OCI-LY7 (cell line): ENCODE measurements at regions not wholly inside any gene's neighbourhood (a gene's known extent, or its start where the extent isn't known, plus 50 kb on each side); places are given as distances from the start of the nearest gene placed in this dataset.

Source experiments
- BruUV-seq: library from RNA; stranded (reverse); fragments of 400-500 nt; replicated peaks from 2 replicates; lab custom pipeline; 2021; lab: Mats Ljungman, UMichigan
- CTCF ChIA-PET: fragments of 300-600 bp; sonication (Branson Sonifier 250); formaldehyde crosslinking; loops from one replicate; lab custom pipeline; 2022; ENCODE audit warnings: antibody characterized with exemption; ENCODE audit not compliant: unreplicated experiment; lab: Charles Lee
- POLR2A ChIA-PET: fragments of 300-600 bp; sonication (Branson Sonifier 250); formaldehyde crosslinking; loops from one replicate; lab custom pipeline; 2022; ENCODE audit warnings: antibody characterized with exemption; lab: Charles Lee
- DNase-seq: peaks from one replicate; pipeline ENCODE4 v3.0.0-alpha.2; 2015; ENCODE audit warnings: low spot score
- H2AFZ ChIP-seq: fragments of 200-600 bp; sonication (generic), shearing (Covaris generic); 2 replicates; pipeline ENCODE4 v1.6.1; 2014; ENCODE audit warnings: mild to moderate bottlenecking, antibody characterized with exemption, low read length, moderate library complexity
- H3K27ac ChIP-seq: fragments of 200-600 bp; sonication (generic); 2 replicates; pipeline ENCODE4 v1.5.1; 2014; ENCODE audit warnings: mixed run types, low read depth, mild to moderate bottlenecking, moderate library complexity, low read length, inconsistent platforms; ENCODE audit not compliant: poor library complexity, severe bottlenecking
- H3K36me3 ChIP-seq: fragments of 200-600 bp; sonication (generic); 2 replicates; pipeline ENCODE4 v1.6.1; 2014; ENCODE audit warnings: mild to moderate bottlenecking, antibody characterized with exemption, low read length, moderate library complexity, mixed read lengths; ENCODE audit not compliant: insufficient read depth
- H3K4me1 ChIP-seq: fragments of 200-600 bp; sonication (generic); 2 replicates; pipeline ENCODE4 v1.5.1; 2014; ENCODE audit warnings: mild to moderate bottlenecking, low read length; ENCODE audit not compliant: insufficient read depth, poor library complexity, severe bottlenecking
- H3K4me2 ChIP-seq: fragments of 200-600 bp; sonication (generic); 2 replicates; pipeline ENCODE4 v1.6.1; 2014; ENCODE audit warnings: mild to moderate bottlenecking, low read length
- H3K4me3 ChIP-seq: fragments of 200-600 bp; sonication (generic); 2 replicates; pipeline ENCODE4 v1.5.1; 2014; ENCODE audit warnings: mild to moderate bottlenecking, low read depth, low read length; ENCODE audit not compliant: poor library complexity, severe bottlenecking
- H3K79me2 ChIP-seq: fragments of 200-600 bp; sonication (generic); 2 replicates; pipeline ENCODE4 v1.6.1; 2016; ENCODE audit warnings: low read depth, mild to moderate bottlenecking, low read length, moderate library complexity, mixed read lengths; ENCODE audit not compliant: insufficient read depth
- H3K9me2 ChIP-seq: fragments of 200-600 bp; sonication (generic); 2 replicates; pipeline ENCODE4 v1.6.1; 2016; ENCODE audit warnings: mild to moderate bottlenecking, low read length, mixed read lengths; ENCODE audit not compliant: insufficient read depth
- H3K9me3 ChIP-seq: fragments of 200-600 bp; sonication (generic); 2 replicates; pipeline ENCODE4 v1.6.1; 2014; ENCODE audit warnings: mild to moderate bottlenecking, mixed run types, low read length, mixed read lengths
- H4K20me1 ChIP-seq: fragments of 200-600 bp; sonication (generic); 2 replicates; pipeline ENCODE4 v1.6.1; 2014; ENCODE audit warnings: mild to moderate bottlenecking, antibody characterized with exemption, low read length, moderate library complexity, mixed read lengths; ENCODE audit not compliant: insufficient read depth
- CTCF ChIP-seq: fragments of 200-600 bp; sonication (generic); conservative IDR thresholded peaks from 2 replicates; pipeline ENCODE4 v1.5.1; 2014; ENCODE audit warnings: mild to moderate bottlenecking, antibody characterized with exemption, low read length, moderate library complexity, mixed read lengths
- EZH2phosphoT487 ChIP-seq: fragments of 200-600 bp; sonication (generic); IDR thresholded peaks from 2 replicates; pipeline ENCODE4 v1.6.1; 2018; ENCODE audit warnings: low read depth, borderline replicate concordance, mild to moderate bottlenecking, mixed run types, antibody characterized with exemption, low read length, moderate library complexity, mixed read lengths
- intact Hi-C: fragments of 100-400 bp; cut with micrococcal nuclease; formaldehyde crosslinking; loops from one replicate; pipeline ENCODE4 v1.10.0; 2022; ENCODE audit not compliant: unreplicated experiment

- H3K27ac ChIP-seq: no peak overlapping the region
- no peak overlapping the region for H3K4me2 ChIP-seq
- no peaks in the 10 kb centered on the region for H3K79me2 ChIP-seq
- H3K4me3 ChIP-seq: no peak overlapping the region
- DNase-seq: no peak
- H3K4me1 ChIP-seq: peaks cover 3% of the 10 kb centered on the region
- H2AFZ ChIP-seq: no peak overlapping the region
- no peaks in the 10 kb centered on the region for H3K9me3 ChIP-seq
- intact Hi-C loops: no loop called here
- H3K36me3 ChIP-seq: no peaks in the 10 kb centered on the region
- no peaks in the 10 kb centered on the region for H4K20me1 ChIP-seq
- TF ChIP-seq CTCF (no peak), EZH2phosphoT487 (no peak)
- ChIA-PET POLR2A (no interaction called here), CTCF (no interaction called here)
- no TSS peak for BruUV-seq
- no peaks in the 10 kb centered on the region for H3K9me2 ChIP-seq
Measured at GRCh38 chr6:67883500-67884366, 751.3 kb upstream of the ADGRB3 start.

GRCh38 chr6:67882436-67883311 lies 752.4 kb upstream of the ADGRB3 start:
- H3K4me3 ChIP-seq: no peak overlapping the region
- no peaks in the 10 kb centered on the region for H3K9me3 ChIP-seq
- DNase-seq: no peak
- H3K9me2 ChIP-seq: no peaks in the 10 kb centered on the region
- ChIA-PET POLR2A (no interaction called here), CTCF (no interaction called here)
- H3K4me1 ChIP-seq: no peaks in the 10 kb centered on the region
- no peaks in the 10 kb centered on the region for H4K20me1 ChIP-seq
- H3K79me2 ChIP-seq: no peaks in the 10 kb centered on the region
- no peak for TF ChIP-seq CTCF
- TF ChIP-seq EZH2phosphoT487: no peak
- intact Hi-C loops: no loop called here
- BruUV-seq: no TSS peak
- H3K27ac ChIP-seq: no peak overlapping the region
- no peak overlapping the region for H3K4me2 ChIP-seq
- no peaks in the 10 kb centered on the region for H3K36me3 ChIP-seq
- no peak overlapping the region for H2AFZ ChIP-seq

GRCh38 chr6:67881706-67882065 lies 753.4 kb upstream of the ADGRB3 start:
- intact Hi-C loops: no loop called here
- TF ChIP-seq EZH2phosphoT487 (no peak), CTCF (no peak)
- Histone ChIP-seq H3K36me3 (no peaks in the 10 kb centered on the region), H3K4me3 (no peak overlapping the region), H3K79me2 (no peaks in the 10 kb centered on the region), H2AFZ (no peak overlapping the region), H3K9me3 (no peaks in the 10 kb centered on the region), H3K4me1 (no peaks in the 10 kb centered on the region), H3K4me2 (no peak overlapping the region), H3K27ac (no peak overlapping the region), H3K9me2 (no peaks in the 10 kb centered on the region), H4K20me1 (no peaks in the 10 kb centered on the region)
- DNase-seq: no peak
- no TSS peak for BruUV-seq
- ChIA-PET POLR2A (no interaction called here), CTCF (no interaction called here)
